SK-N-SH (cell line): ENCODE measurements at regions not wholly inside any gene's neighbourhood (a gene's known extent, or its start where the extent isn't known, plus 50 kb on each side); places are given as distances from the start of the nearest gene placed in this dataset.

ENCODE experiments used
- CTCF ChIA-PET: fragments of 300-600, 350-600 bp; formaldehyde crosslinking; extraction: SDS; loops from one replicate; lab custom pipeline; 2021; lab: Yijun Ruan, JAX
- POLR2A ChIA-PET: fragments of 350-600 bp; sonication (Branson Sonifier 250); formaldehyde crosslinking; extraction: SDS; loops from one replicate; lab custom pipeline; 2020; ENCODE audit warnings: antibody characterized with exemption, inconsistent platforms; lab: Yijun Ruan, JAX
- DNase-seq: peaks from one replicate; pipeline ENCODE4 v3.0.0; 2012
- H2AFZ ChIP-seq: fragments of 200-600 bp; sonication (generic); 2 replicates; pipeline ENCODE4 v1.8.1; 2016; ENCODE audit warnings: antibody characterized with exemption, mild to moderate bottlenecking, low read depth
- H3F3A ChIP-seq: fragments of 200-600 bp; sonication (generic); replicated peaks from 2 replicates; pipeline ENCODE3; 2016; ENCODE audit warnings: antibody characterized with exemption, mild to moderate bottlenecking; ENCODE audit not compliant: insufficient read depth
- H3K27ac ChIP-seq, 2 experiments: fragments of 200-500 bp in 1 of 2; fragments of 200-600 bp in 1 of 2; sonication (Bioruptor generic) in 1 of 2; sonication (generic), shearing (Covaris generic) in 1 of 2; 2 replicates each; pipeline versions ENCODE4 v1.5.1 to v1.6.1; 2014 to 2016; ENCODE audit warnings: low read depth in 2 of 2, inconsistent platforms in 1 of 2, low read length in 1 of 2, mild to moderate bottlenecking in 1 of 2, mixed read lengths in 1 of 2
- H3K27me3 ChIP-seq: fragments of 200-600 bp; sonication (generic), shearing (Covaris generic); 2 replicates; pipeline ENCODE4 v1.6.1; 2016; ENCODE audit warnings: mixed run types; ENCODE audit not compliant: insufficient read depth
- H3K36me3 ChIP-seq, 2 experiments: fragments of 200-500 bp in 1 of 2; fragments of 200-600 bp in 1 of 2; sonication (Bioruptor generic) in 1 of 2; sonication (generic) in 1 of 2; replicated peaks in 1 of 2; 2 replicates each; pipeline versions ENCODE3 to v1.5.1; 2014 to 2016; ENCODE audit warnings: low read length in 1 of 2, mild to moderate bottlenecking in 1 of 2; ENCODE audit not compliant: insufficient read depth in 2 of 2, control insufficient read depth in 1 of 2
- H3K4me1 ChIP-seq, 2 experiments: fragments of 200-500 bp in 1 of 2; fragments of 200-600 bp in 1 of 2; sonication (Bioruptor generic) in 1 of 2; sonication (generic), shearing (Covaris generic) in 1 of 2; 2 replicates each; pipeline versions ENCODE4 v1.5.1 to v1.6.1; 2014 to 2016; ENCODE audit warnings: low read depth in 1 of 2, low read length in 1 of 2, mixed run types in 1 of 2; ENCODE audit not compliant: insufficient read depth in 2 of 2, control insufficient read depth in 1 of 2
- H3K4me2 ChIP-seq: fragments of 200-600 bp; sonication (generic), shearing (Covaris generic); 2 replicates; pipeline ENCODE4 v1.6.1; 2017; ENCODE audit warnings: mixed run types
- H3K4me3 ChIP-seq, 2 experiments: fragments of 200-500 bp in 1 of 2; fragments of 200-600 bp in 1 of 2; sonication (Bioruptor generic) in 1 of 2; sonication (generic), shearing (Covaris generic) in 1 of 2; 2 replicates each; pipeline versions ENCODE4 v1.5.1 to v1.8.1; 2014 to 2016; ENCODE audit warnings: low read depth in 2 of 2, inconsistent platforms in 1 of 2, low read length in 1 of 2, mild to moderate bottlenecking in 1 of 2, mixed read lengths in 1 of 2, moderate library complexity in 1 of 2
- H3K79me2 ChIP-seq: fragments of 200-600 bp; sonication (generic); 2 replicates; pipeline ENCODE4 v1.8.1; 2017; ENCODE audit warnings: mild to moderate bottlenecking; ENCODE audit not compliant: insufficient read depth
- H3K9ac ChIP-seq: fragments of 200-600 bp; sonication (generic); 2 replicates; pipeline ENCODE4 v1.6.1; 2017; ENCODE audit warnings: mixed run types
- H3K9me2 ChIP-seq: fragments of 200-600 bp; sonication (generic); 2 replicates; pipeline ENCODE4 v1.6.1; 2017; ENCODE audit warnings: mixed run types
- H3K9me3 ChIP-seq: fragments of 200-600 bp; sonication (generic); 2 replicates; pipeline ENCODE4 v1.6.1; 2017; ENCODE audit warnings: mixed run types, mild to moderate bottlenecking, moderate library complexity
- H4K20me1 ChIP-seq: fragments of 200-600 bp; sonication (generic); 2 replicates; pipeline ENCODE4 v1.6.1; 2017; ENCODE audit warnings: mild to moderate bottlenecking, mixed run types; ENCODE audit not compliant: insufficient read depth
- CHD2 ChIP-seq: fragments of 150-350 bp; IDR thresholded peaks from 2 replicates; pipeline ENCODE4 v1.6.1; 2018; ENCODE audit warnings: low read length; ENCODE audit not compliant: partially characterized antibody
- CTCF ChIP-seq: fragments of 200-600 bp; sonication (generic); IDR thresholded peaks from 2 replicates; pipeline ENCODE4 v1.6.1; 2017; ENCODE audit warnings: antibody characterized with exemption, mild to moderate bottlenecking, moderate library complexity
- ELF1 ChIP-seq: IDR thresholded peaks from 2 replicates; pipeline ENCODE4 v1.4.0; 2012
- FOSL2 ChIP-seq: IDR thresholded peaks from 2 replicates; pipeline ENCODE4 v1.4.0; 2012; ENCODE audit warnings: low read depth, mild to moderate bottlenecking, moderate library complexity, borderline replicate concordance
- FOXJ3 ChIP-seq: sonication (generic); formaldehyde crosslinking; IDR thresholded peaks from 2 replicates; pipeline ENCODE4 v1.5.1; 2020; ENCODE audit warnings: mild to moderate bottlenecking, missing genetic modification reagents
- MEF2A ChIP-seq: IDR thresholded peaks from 2 replicates; pipeline ENCODE4 v1.4.0; 2012; ENCODE audit warnings: low read depth, borderline replicate concordance
- PBX3 ChIP-seq: IDR thresholded peaks from 2 replicates; pipeline ENCODE4; 2012
- RCOR1 ChIP-seq: fragments of 150-350 bp; IDR thresholded peaks from 2 replicates; pipeline ENCODE4 v1.6.1; 2017; ENCODE audit warnings: antibody characterized with exemption, low read length
- SIN3A ChIP-seq: IDR thresholded peaks from 2 replicates; pipeline ENCODE4 v1.6.1; 2012; ENCODE audit warnings: low read depth, mild to moderate bottlenecking, low read length, moderate library complexity, borderline replicate concordance
- SMC3 ChIP-seq: IDR thresholded peaks from 2 replicates; pipeline ENCODE4 v1.6.1; 2012; ENCODE audit warnings: low read depth, low read length, improper control_type of control experiment
- TCF12 ChIP-seq: IDR thresholded peaks from 2 replicates; pipeline ENCODE4 v1.4.0; 2012
- USF1 ChIP-seq: IDR thresholded peaks from 2 replicates; pipeline ENCODE4 v1.4.0; 2012; ENCODE audit warnings: low read depth, borderline replicate concordance
- WGBS: methylation state at CpG from one replicate; pipeline ENCODE4 v1.1.6; 2017; ENCODE audit warnings: low lambda C conversion rate; 5-methylcytosine and 5-hydroxymethylcytosine counted together
- TF ChIP-seq, protein P1 (sequence below): IDR thresholded peaks from 2 replicates; pipeline ENCODE4 v1.4.0; 2012; ENCODE audit warnings: low read depth, borderline replicate concordance
- TF ChIP-seq, protein P2 (sequence below): fragments of 150-350 bp; IDR thresholded peaks from 2 replicates; pipeline ENCODE4 v1.6.1; 2017; ENCODE audit warnings: antibody characterized with exemption, low read length, low read depth, borderline replicate concordance

DNA sequence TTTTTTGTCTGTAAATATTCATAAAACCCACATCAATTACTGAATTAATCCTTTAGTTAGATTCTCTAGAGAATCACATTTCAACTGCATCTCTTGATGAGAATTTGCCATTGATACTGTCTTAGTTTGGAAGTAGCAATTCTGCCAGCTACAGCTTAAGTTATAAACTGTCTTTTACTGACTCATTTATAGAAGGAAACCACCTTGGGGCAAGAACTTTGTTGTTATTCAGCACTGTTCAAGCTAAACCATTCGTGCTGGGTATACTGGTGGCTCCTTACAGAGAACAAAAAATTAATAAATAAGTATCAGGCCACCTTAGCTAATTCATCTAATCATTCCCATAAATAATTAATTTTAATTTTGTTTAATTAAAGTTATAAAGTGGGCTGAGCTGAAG is 1082.6 kb upstream of the CELF4 start:
- H3K27me3 ChIP-seq = no peaks in the 10 kb centered on the region
- H3K4me3 ChIP-seq = no peak overlapping the region
- POLR2A ChIA-PET = no interaction called here
- H3K9ac ChIP-seq = no peak overlapping the region
- no peak for DNase-seq
- no peaks in the 10 kb centered on the region for H3K36me3 ChIP-seq
- H3K27ac ChIP-seq = no peak overlapping the region
- no peaks in the 10 kb centered on the region for H3F3A ChIP-seq
- 6% methylated on average over 1 of the region's 1 CpG for WGBS
- no peaks in the 10 kb centered on the region for H3K79me2 ChIP-seq
- H3K9me2 ChIP-seq = no peaks in the 10 kb centered on the region
- CTCF ChIA-PET = interaction anchor here (2.3 kb wide), 1 partner anchor 8 kb away, joined by 5 read pairs; no protein-coding TSS in a partner anchor
- TF ChIP-seq CTCF = no peak
- TF ChIP-seq PBX3 = no peak
- TF ChIP-seq FOXJ3 (CRISPR knock-in tag) = no peak
- TF ChIP-seq TCF12 = no peak
- H4K20me1 ChIP-seq = no peaks in the 10 kb centered on the region
- H3K4me2 ChIP-seq = no peak overlapping the region
- no peaks in the 10 kb centered on the region for H3K4me1 ChIP-seq
- H2AFZ ChIP-seq = no peak overlapping the region
- no peaks in the 10 kb centered on the region for H3K9me3 ChIP-seq

- Histone ChIP-seq H2AFZ (no peak overlapping the region), H3K79me2 (no peaks in the 10 kb centered on the region), H3K9me3 (no peaks in the 10 kb centered on the region), H3K9ac (no peak overlapping the region), H4K20me1 (no peaks in the 10 kb centered on the region), H3K27me3 (no peaks in the 10 kb centered on the region), H3F3A (no peaks in the 10 kb centered on the region), H3K4me3 (no peak overlapping the region), H3K9me2 (no peaks in the 10 kb centered on the region), H3K4me2 (no peak overlapping the region), H3K36me3 (no peaks in the 10 kb centered on the region), H3K4me1 (no peaks in the 10 kb centered on the region), H3K27ac (no peak overlapping the region)
- DNase-seq = no peak
- no peak for TF ChIP-seq MEF2A
- TF ChIP-seq RCOR1 = no peak
- TF ChIP-seq, protein P1, sequence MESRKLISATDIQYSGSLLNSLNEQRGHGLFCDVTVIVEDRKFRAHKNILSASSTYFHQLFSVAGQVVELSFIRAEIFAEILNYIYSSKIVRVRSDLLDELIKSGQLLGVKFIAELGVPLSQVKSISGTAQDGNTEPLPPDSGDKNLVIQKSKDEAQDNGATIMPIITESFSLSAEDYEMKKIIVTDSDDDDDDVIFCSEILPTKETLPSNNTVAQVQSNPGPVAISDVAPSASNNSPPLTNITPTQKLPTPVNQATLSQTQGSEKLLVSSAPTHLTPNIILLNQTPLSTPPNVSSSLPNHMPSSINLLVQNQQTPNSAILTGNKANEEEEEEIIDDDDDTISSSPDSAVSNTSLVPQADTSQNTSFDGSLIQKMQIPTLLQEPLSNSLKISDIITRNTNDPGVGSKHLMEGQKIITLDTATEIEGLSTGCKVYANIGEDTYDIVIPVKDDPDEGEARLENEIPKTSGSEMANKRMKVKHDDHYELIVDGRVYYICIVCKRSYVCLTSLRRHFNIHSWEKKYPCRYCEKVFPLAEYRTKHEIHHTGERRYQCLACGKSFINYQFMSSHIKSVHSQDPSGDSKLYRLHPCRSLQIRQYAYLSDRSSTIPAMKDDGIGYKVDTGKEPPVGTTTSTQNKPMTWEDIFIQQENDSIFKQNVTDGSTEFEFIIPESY = no peak
- TF ChIP-seq CHD2 = no peak
- TF ChIP-seq FOSL2 = no peak
- TF ChIP-seq FOXJ3 (CRISPR knock-in tag) = no peak
- TF ChIP-seq SMC3 = no peak
- no peak for TF ChIP-seq ELF1
- TF ChIP-seq, protein P2, sequence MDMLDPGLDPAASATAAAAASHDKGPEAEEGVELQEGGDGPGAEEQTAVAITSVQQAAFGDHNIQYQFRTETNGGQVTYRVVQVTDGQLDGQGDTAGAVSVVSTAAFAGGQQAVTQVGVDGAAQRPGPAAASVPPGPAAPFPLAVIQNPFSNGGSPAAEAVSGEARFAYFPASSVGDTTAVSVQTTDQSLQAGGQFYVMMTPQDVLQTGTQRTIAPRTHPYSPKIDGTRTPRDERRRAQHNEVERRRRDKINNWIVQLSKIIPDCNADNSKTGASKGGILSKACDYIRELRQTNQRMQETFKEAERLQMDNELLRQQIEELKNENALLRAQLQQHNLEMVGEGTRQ = no peak
- TF ChIP-seq USF1 = no peak
- TF ChIP-seq SIN3A = no peak
- TF ChIP-seq PBX3 = no peak
- POLR2A ChIA-PET = no interaction called here
- CTCF ChIA-PET = interaction anchor here (1.1 to 2.3 kb wide), 2 partner anchors 10 to 11 kb away, joined by 3 to 5 read pairs; no protein-coding TSS in a partner anchor
These were observed 1080.7 kb upstream of the CELF4 start for GRCh38 chr18:38646296-38646695.
